ENCODE measurements at regions not wholly inside any gene's neighbourhood (a gene's known extent, or its start where the extent isn't known, plus 50 kb on each side); places are given as distances from the start of the nearest gene placed in this dataset.

DNA sequence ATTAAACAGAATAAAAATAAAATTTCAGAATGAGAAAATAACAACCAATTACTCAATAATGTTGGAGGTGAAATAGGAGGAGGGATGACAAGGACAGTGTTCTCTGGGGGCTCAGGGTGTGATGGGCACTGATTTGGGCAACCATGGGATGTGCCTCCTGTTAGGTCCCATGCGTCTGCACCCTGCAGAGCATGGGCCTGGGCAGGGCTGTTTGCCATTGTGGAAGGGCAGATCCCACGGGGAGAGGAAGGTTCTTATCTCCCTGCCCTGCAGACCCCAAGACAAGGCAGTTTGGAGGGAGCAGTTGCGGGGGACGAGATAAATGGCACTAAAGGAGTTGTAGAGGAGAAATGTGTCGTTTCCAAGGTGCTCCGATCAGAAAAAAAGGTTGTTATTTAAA, 206.3 kb downstream of the THBS2 start:
- Histone ChIP-seq H3K27ac (no peak overlapping the region), H3K36me3 (no peaks in the 10 kb centered on the region), H3K9me3 (no peaks in the 10 kb centered on the region), H3K27me3 (no peaks in the 10 kb centered on the region), H3K4me3 (no peak overlapping the region), H3K4me1 (no peaks in the 10 kb centered on the region)
- 67 to 76% (median 74%) methylated on average over 6 of the region's 6 CpGs for WGBS, 4 donors
- no peak for DNase-seq
- intact Hi-C loops (cut with DNase I): no loop called here
- no peak for TF ChIP-seq POLR2A (IDR thresholded peaks at IDR 0.05)
- no peak for ATAC-seq

DNA sequence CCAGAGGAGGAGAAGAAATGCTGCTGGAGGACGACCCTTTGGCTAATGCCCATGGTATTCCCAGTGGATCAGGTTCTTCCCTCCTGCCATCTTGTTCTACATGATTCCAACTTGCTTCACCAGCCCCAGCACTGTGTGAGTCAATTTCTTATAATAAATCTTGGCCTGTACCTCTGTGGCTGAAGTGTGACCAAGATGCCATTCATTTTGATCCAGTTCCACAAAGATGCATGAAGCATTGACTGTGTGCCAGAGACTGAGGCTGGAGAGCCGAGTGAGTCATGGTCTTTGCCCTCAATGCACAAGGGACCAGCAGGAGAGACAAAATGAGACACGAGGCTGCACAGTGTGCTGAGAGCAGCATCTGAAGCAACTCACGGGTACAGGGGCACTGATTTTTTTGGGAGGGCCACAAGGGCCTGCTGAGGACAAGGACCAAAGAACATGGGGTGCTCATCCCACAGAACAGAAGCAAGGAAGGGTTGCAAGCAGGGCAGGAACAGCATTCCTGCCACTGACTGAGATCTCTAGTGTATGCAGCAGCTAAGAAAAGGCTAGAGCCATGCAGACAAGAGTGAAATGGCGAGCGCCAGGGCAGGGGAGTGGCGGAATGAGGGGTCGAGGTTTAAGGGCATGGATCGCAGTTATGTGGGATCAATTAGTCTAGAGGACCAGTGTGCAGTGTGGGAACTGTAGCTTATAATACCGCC, 207.0 kb downstream of the THBS2 start:
- Histone ChIP-seq H3K36me3 (no peaks in the 10 kb centered on the region), H3K4me3 (no peak overlapping the region), H3K9me3 (no peaks in the 10 kb centered on the region), H3K27me3 (no peaks in the 10 kb centered on the region), H3K4me1 (no peaks in the 10 kb centered on the region), H3K27ac (no peak overlapping the region)
- ATAC-seq (peak in 1 of 4 donors; percentile 27), DNase-seq (no peak)
- WGBS, 4 donors: 78 to 80% (median 79%) methylated on average over 10 of the region's 10 CpGs
- TF ChIP-seq, protein P1, sequence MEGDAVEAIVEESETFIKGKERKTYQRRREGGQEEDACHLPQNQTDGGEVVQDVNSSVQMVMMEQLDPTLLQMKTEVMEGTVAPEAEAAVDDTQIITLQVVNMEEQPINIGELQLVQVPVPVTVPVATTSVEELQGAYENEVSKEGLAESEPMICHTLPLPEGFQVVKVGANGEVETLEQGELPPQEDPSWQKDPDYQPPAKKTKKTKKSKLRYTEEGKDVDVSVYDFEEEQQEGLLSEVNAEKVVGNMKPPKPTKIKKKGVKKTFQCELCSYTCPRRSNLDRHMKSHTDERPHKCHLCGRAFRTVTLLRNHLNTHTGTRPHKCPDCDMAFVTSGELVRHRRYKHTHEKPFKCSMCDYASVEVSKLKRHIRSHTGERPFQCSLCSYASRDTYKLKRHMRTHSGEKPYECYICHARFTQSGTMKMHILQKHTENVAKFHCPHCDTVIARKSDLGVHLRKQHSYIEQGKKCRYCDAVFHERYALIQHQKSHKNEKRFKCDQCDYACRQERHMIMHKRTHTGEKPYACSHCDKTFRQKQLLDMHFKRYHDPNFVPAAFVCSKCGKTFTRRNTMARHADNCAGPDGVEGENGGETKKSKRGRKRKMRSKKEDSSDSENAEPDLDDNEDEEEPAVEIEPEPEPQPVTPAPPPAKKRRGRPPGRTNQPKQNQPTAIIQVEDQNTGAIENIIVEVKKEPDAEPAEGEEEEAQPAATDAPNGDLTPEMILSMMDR (IDR thresholded peaks at IDR 0.05): no peak
- no peak for TF ChIP-seq POLR2A (IDR thresholded peaks at IDR 0.05)
- intact Hi-C loops (cut with DNase I): no loop called here

DNA sequence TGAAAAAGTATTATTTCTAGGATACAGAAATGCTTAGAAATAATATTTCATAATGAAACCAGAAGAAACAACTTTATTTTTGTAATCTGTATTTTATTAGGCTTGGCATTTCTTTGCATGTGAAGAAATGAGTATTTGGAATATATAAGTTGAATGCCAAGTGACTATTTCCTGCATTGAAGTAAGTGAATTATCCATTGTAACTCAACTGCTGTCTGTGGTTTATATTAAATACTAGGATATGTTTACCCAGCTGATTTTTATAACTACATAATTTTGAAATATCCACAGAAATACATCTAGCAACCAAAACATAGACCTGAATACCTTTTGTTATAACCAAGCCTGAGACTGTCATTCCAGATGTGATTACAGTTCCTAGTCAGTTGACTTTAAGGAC, 207.6 kb downstream of the THBS2 start:
- TF ChIP-seq, protein P1 (IDR thresholded peaks at IDR 0.05): no peak
- TF ChIP-seq POLR2A (IDR thresholded peaks at IDR 0.05): no peak
- H3K36me3 ChIP-seq: no peaks in the 10 kb centered on the region
- no peak overlapping the region for H3K4me3 ChIP-seq
- intact Hi-C loops (cut with DNase I): no loop called here
- no peak for DNase-seq
- H3K9me3 ChIP-seq: no peaks in the 10 kb centered on the region
- H3K27ac ChIP-seq: no peak overlapping the region
- no peaks in the 10 kb centered on the region for H3K27me3 ChIP-seq
- ATAC-seq: no peak
- H3K4me1 ChIP-seq: no peaks in the 10 kb centered on the region

DNA sequence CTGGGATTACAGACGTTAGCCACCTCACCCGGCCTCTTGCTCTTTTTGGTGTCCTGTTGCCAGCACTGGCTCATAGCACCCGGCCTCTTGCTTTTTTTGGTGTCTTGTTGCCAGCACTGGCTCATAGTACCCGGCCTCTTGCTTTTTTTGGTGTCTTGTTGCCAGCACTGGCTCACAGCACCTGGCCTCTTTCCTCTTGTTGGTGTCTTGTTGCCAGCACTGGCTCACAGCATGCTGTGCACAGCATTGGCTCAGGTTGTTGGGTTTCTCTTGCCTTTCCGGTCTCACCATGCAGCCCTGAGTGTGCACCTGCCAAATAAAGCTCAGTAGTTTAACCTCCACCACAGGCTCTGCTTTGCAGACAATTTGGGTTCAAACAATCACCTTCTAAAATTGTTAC, 208.2 kb downstream of the THBS2 start:
- Histone ChIP-seq H3K4me3 (no peak overlapping the region), H3K36me3 (no peaks in the 10 kb centered on the region), H3K27ac (no peak overlapping the region), H3K27me3 (no peaks in the 10 kb centered on the region), H3K4me1 (no peaks in the 10 kb centered on the region), H3K9me3 (no peaks in the 10 kb centered on the region)
- intact Hi-C loops (cut with DNase I): no loop called here
- 62 to 73% (median 67%) methylated on average over 5 of the region's 5 CpGs for WGBS, 4 donors
- no peak for ATAC-seq
- DNase-seq: no peak
- TF ChIP-seq, protein P1 (IDR thresholded peaks at IDR 0.05): no peak

Data from heart left ventricle (tissue), 16 donors.